ENCODE measurements at regions not wholly inside any gene's neighbourhood (a gene's known extent, or its start where the extent isn't known, plus 50 kb on each side); places are given as distances from the start of the nearest gene placed in this dataset.

- TF ChIP-seq, protein P1, sequence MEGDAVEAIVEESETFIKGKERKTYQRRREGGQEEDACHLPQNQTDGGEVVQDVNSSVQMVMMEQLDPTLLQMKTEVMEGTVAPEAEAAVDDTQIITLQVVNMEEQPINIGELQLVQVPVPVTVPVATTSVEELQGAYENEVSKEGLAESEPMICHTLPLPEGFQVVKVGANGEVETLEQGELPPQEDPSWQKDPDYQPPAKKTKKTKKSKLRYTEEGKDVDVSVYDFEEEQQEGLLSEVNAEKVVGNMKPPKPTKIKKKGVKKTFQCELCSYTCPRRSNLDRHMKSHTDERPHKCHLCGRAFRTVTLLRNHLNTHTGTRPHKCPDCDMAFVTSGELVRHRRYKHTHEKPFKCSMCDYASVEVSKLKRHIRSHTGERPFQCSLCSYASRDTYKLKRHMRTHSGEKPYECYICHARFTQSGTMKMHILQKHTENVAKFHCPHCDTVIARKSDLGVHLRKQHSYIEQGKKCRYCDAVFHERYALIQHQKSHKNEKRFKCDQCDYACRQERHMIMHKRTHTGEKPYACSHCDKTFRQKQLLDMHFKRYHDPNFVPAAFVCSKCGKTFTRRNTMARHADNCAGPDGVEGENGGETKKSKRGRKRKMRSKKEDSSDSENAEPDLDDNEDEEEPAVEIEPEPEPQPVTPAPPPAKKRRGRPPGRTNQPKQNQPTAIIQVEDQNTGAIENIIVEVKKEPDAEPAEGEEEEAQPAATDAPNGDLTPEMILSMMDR (IDR thresholded peaks at IDR 0.05; ENCODE audit: insufficient read depth, low read length, poor library complexity, severe bottlenecking): no peak
- Histone ChIP-seq H3K27me3 (replicated peaks; ENCODE audit: control insufficient read depth, insufficient read depth, low read length) (no peaks in the 10 kb centered on the region), H3K36me3 (ENCODE audit: control insufficient read depth, insufficient read depth, low read length) (no peaks in the 10 kb centered on the region), H3K4me3 (replicated peaks; ENCODE audit: low read depth, low read length) (no peak overlapping the region)
- DNase-seq (ENCODE audit: extremely low read depth, insufficient read length): no peak
These were observed 279.2 kb upstream of the DCC start for GRCh38 chr18:52060607-52061304.

- no peak overlapping the region for H3K4me3 ChIP-seq (replicated peaks; ENCODE audit: low read depth, low read length)
- TF ChIP-seq, protein P1 (IDR thresholded peaks at IDR 0.05; ENCODE audit: insufficient read depth, low read length, poor library complexity, severe bottlenecking): no peak
- DNase-seq (ENCODE audit: extremely low read depth, insufficient read length): no peak
- no peaks in the 10 kb centered on the region for H3K27me3 ChIP-seq (replicated peaks; ENCODE audit: control insufficient read depth, insufficient read depth, low read length)
- no peaks in the 10 kb centered on the region for H3K36me3 ChIP-seq (ENCODE audit: control insufficient read depth, insufficient read depth, low read length)
These were observed 276.1 kb upstream of the DCC start for GRCh38 chr18:52063923-52064322.

- H3K4me3 ChIP-seq (replicated peaks; ENCODE audit: low read depth, low read length): no peak overlapping the region
- no peaks in the 10 kb centered on the region for H3K36me3 ChIP-seq (ENCODE audit: control insufficient read depth, insufficient read depth, low read length)
- TF ChIP-seq, protein P1 (IDR thresholded peaks at IDR 0.05; ENCODE audit: insufficient read depth, low read length, poor library complexity, severe bottlenecking): no peak
- DNase-seq (ENCODE audit: extremely low read depth, insufficient read length): no peak
- no peaks in the 10 kb centered on the region for H3K27me3 ChIP-seq (replicated peaks; ENCODE audit: control insufficient read depth, insufficient read depth, low read length)
These were observed 270.8 kb upstream of the DCC start for GRCh38 chr18:52069201-52069600.

DNA sequence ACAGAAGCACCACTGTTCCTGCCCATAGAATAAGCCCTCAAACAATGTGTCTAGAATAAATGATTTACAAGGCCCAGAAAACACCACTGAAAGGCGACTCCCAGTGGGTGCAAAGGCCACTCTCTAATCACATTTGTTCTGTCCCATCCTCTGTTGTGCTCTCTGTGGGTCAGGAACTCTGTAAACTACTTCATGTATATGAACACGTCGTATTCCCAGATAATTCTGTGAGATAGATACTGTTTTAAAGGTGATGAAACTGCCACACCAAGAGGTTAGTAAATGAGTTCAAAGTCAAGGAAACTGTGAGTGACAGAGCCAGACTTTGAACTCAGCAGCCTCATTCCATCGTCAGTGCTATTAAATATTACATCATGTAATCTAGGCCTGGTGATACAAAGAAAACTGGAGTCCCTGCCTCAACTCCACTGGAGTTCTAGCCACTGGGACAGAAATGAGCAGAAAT lies 269.7 kb upstream of the DCC start:
- DNase-seq (ENCODE audit: extremely low read depth, insufficient read length): no peak

GRCh38 chr18:52077251-52077983 lies 262.6 kb upstream of the DCC start:
- DNase-seq (ENCODE audit: extremely low read depth, insufficient read length): no peak
- H3K4me3 ChIP-seq (replicated peaks; ENCODE audit: low read depth, low read length): no peak overlapping the region
- TF ChIP-seq, protein P1 (IDR thresholded peaks at IDR 0.05; ENCODE audit: insufficient read depth, low read length, poor library complexity, severe bottlenecking): no peak
- H3K36me3 ChIP-seq (ENCODE audit: control insufficient read depth, insufficient read depth, low read length): no peaks in the 10 kb centered on the region
- no peaks in the 10 kb centered on the region for H3K27me3 ChIP-seq (replicated peaks; ENCODE audit: control insufficient read depth, insufficient read depth, low read length)

More for the DNA sequence above, 269.7 kb upstream of the DCC start:
- TF ChIP-seq, protein P1 (IDR thresholded peaks at IDR 0.05; ENCODE audit: insufficient read depth, low read length, poor library complexity, severe bottlenecking): no peak
- Histone ChIP-seq H3K4me3 (replicated peaks; ENCODE audit: low read depth, low read length) (no peak overlapping the region), H3K27me3 (replicated peaks; ENCODE audit: control insufficient read depth, insufficient read depth, low read length) (no peaks in the 10 kb centered on the region), H3K36me3 (ENCODE audit: control insufficient read depth, insufficient read depth, low read length) (no peaks in the 10 kb centered on the region)

Data from GM06990 (cell line).